CD4-positive, CD25-positive, alpha-beta regulatory T cell (primary cell): ENCODE measurements at regions not wholly inside any gene's neighbourhood (a gene's known extent, or its start where the extent isn't known, plus 50 kb on each side); places are given as distances from the start of the nearest gene placed in this dataset.

ENCODE experiments used
- ATAC-seq, 2 donors: fragments of 150-1000 bp; cut with Tn5 transposase; one replicate each; pipeline ENCODE4 v1.10.0; 2021; ENCODE audit warnings: low read depth in 2 of 2, moderate number of reproducible peaks in 2 of 2, moderate library complexity in 1 of 2
- DNase-seq, 3 donors: peaks; one replicate each; pipeline versions ENCODE4 v3.0.0 to v3.0.0-alpha.2; 2012 to 2022; ENCODE audit warnings: mixed read lengths in 1 of 3
- H3K27ac ChIP-seq: one replicate; pipeline ENCODE4 v1.7.0; 2013; ENCODE audit warnings: mild to moderate bottlenecking, low read length; ENCODE audit not compliant: insufficient read depth, poor library complexity, severe bottlenecking
- H3K27me3 ChIP-seq: one replicate; pipeline ENCODE4 v1.7.0; 2013; ENCODE audit warnings: low read length; ENCODE audit not compliant: control insufficient read depth, insufficient read depth
- H3K36me3 ChIP-seq: one replicate; pipeline ENCODE4 v1.7.0; 2013; ENCODE audit warnings: mild to moderate bottlenecking, low read length, moderate library complexity; ENCODE audit not compliant: control insufficient read depth, insufficient read depth
- H3K4me1 ChIP-seq: 2 replicates; pipeline ENCODE4 v1.7.0; 2013; ENCODE audit warnings: mild to moderate bottlenecking, low read length; ENCODE audit not compliant: insufficient read depth, control insufficient read depth, poor library complexity, severe bottlenecking
- H3K4me3 ChIP-seq: one replicate; pipeline ENCODE4 v1.7.0; 2013; ENCODE audit warnings: low read depth, mild to moderate bottlenecking, low read length, moderate library complexity
- H3K9me3 ChIP-seq, 2 experiments: 1 replicate in 1 of 2; 2 replicates in 1 of 2; pipeline ENCODE4 v1.7.0; 2013; ENCODE audit warnings: low read length in 2 of 2, mild to moderate bottlenecking in 1 of 2, moderate library complexity in 1 of 2; ENCODE audit not compliant: control insufficient read depth in 2 of 2
- H3K27ac Mint-ChIP-seq, 3 donors: one replicate each; pipeline ENCODE4 v1.8.0; 2020 to 2022; ENCODE audit warnings: mild to moderate bottlenecking in 3 of 3, mixed read lengths in 3 of 3, moderate library complexity in 2 of 3
- H3K27me3 Mint-ChIP-seq: one replicate; pipeline ENCODE4 v1.8.0; 2022; ENCODE audit warnings: mild to moderate bottlenecking, mixed read lengths
- H3K36me3 Mint-ChIP-seq: one replicate; pipeline ENCODE4 v1.8.0; 2020; ENCODE audit warnings: mixed read lengths
- H3K4me1 Mint-ChIP-seq, 4 donors: one replicate each; pipeline ENCODE4 v1.8.0; 2020 to 2022; ENCODE audit warnings: mixed read lengths in 4 of 4, mild to moderate bottlenecking in 1 of 4
- H3K4me3 Mint-ChIP-seq, 4 donors: one replicate each; pipeline ENCODE4 v1.8.0; 2020 to 2022; ENCODE audit warnings: mild to moderate bottlenecking in 4 of 4, mixed read lengths in 4 of 4, moderate library complexity in 3 of 4
- H3K9me3 Mint-ChIP-seq, 7 donors: one replicate each; pipeline ENCODE4 v1.8.0; 2020 to 2022; ENCODE audit warnings: mixed read lengths in 7 of 7, mild to moderate bottlenecking in 3 of 7, moderate library complexity in 2 of 7

DNA sequence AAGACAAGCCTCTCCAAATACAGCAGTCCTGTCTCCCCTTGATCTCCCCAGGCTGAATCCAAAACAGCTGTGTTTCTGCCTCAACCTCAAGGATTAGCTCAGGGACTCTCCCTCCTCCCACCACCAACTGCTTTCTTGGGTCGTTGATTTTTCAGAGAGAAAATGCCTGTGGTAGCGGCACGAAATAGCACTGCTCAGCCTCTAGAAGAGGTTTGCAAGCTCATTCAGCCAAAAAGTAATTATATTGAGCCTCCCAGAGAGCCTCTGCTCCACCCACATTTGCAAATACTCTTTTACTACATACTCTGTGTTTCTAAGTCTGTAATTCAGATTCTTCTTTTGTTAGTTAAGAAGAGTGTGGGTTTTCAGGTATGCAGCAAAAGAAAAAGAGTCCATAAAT, 396.4 kb upstream of the TNP1 start:
- H3K4me1 ChIP-seq: no peaks in the 10 kb centered on the region
- H3K4me3 ChIP-seq: no peak overlapping the region
- H3K27me3 Mint-ChIP-seq: no peaks in the 10 kb centered on the region
- no peaks in the 10 kb centered on the region for H3K36me3 Mint-ChIP-seq
- H3K27ac Mint-ChIP-seq: no peak overlapping the region
- no peak for DNase-seq
- no peak overlapping the region for H3K27ac ChIP-seq
- H3K4me1 Mint-ChIP-seq: no peaks in the 10 kb centered on the region
- H3K4me3 Mint-ChIP-seq: no peak overlapping the region
- no peaks in the 10 kb centered on the region for H3K9me3 ChIP-seq
- no peaks in the 10 kb centered on the region for H3K36me3 ChIP-seq
- H3K9me3 Mint-ChIP-seq: peaks cover 0 to 7% (median 0%) of the 10 kb centered on the region in 7 donors
- no peak for ATAC-seq
- no peaks in the 10 kb centered on the region for H3K27me3 ChIP-seq

DNA sequence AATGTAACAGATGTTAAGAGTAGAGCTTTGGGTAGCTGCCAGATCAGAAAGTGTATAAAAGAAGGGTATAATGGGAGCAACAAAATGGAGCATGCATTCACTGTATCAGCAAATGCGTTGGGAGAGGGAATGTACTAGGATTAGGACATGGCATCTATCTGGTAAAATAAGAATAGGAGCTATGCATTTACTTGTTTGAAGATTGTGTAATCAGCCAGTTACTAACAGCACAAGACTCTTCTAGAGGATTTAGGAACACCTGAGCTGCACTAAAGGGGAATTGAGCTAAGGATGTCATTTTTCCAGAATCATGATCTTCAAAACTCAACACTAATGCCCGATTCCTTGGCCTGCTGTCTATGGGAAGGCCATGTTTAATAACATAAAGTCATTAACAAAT, 394.2 kb upstream of the TNP1 start:
- DNase-seq: no peak
- Mint-ChIP-seq H3K27me3 (no peaks in the 10 kb centered on the region), H3K4me3 (no peak overlapping the region), H3K36me3 (no peaks in the 10 kb centered on the region), H3K27ac (no peak overlapping the region), H3K4me1 (no peaks in the 10 kb centered on the region), H3K9me3 (peaks cover 0 to 7% (median 0%) of the 10 kb centered on the region in 7 donors)
- Histone ChIP-seq H3K9me3 (no peaks in the 10 kb centered on the region), H3K4me3 (no peak overlapping the region), H3K27ac (no peak overlapping the region), H3K27me3 (no peaks in the 10 kb centered on the region), H3K36me3 (no peaks in the 10 kb centered on the region), H3K4me1 (no peaks in the 10 kb centered on the region)
- ATAC-seq: no peak

DNA sequence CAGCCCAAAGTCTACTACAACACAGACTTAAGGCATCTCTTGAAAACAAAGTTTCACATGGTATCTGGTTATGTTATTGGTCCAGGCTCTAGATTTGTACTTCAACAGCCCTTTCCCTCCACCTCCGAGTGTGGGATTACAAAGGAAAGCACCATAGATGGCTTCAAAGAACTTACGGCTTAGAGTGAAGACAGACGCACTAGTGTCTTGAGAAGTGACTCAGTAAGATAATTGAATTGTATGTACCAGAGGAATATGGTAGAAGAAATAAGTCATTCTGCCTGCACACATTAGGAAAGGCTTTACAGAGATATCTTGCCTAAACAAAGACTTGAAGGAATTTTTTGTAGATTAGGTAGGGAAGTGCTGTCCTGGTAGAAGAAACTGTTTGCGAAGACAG, 392.3 kb upstream of the TNP1 start:
- Histone ChIP-seq H3K27ac (no peak overlapping the region), H3K36me3 (no peaks in the 10 kb centered on the region), H3K4me1 (no peaks in the 10 kb centered on the region), H3K4me3 (no peak overlapping the region), H3K27me3 (no peaks in the 10 kb centered on the region), H3K9me3 (no peaks in the 10 kb centered on the region)
- Mint-ChIP-seq H3K4me1 (no peaks in the 10 kb centered on the region), H3K27me3 (no peaks in the 10 kb centered on the region), H3K9me3 (peaks cover 0 to 5% (median 0%) of the 10 kb centered on the region in 7 donors), H3K27ac (no peak overlapping the region), H3K4me3 (no peak overlapping the region), H3K36me3 (no peaks in the 10 kb centered on the region)
- ATAC-seq: no peak
- no peak for DNase-seq

DNA sequence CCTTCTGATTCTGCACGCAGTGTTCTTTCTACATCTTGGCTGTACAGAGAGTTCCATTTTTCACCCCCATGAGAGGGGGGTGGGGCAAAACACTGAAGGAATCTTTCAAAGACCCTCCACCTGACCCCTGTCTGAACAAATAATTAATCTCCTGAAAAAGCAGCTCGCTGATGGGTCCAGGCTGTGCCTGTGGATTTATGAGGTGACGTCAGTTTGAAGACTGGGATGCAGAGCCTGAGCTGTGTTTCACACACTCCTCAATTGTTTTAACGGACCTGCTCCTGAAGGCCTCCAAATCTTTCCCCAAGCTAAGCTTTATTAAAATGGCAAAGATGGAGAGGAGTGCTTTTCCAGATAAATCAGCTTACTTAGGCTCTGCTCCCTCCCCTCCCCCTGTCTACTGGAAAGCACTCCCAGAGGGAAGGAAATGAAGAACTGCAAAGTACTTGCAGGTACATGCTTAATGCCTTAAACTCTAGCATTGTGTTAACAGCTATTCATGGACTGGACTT, 390.2 kb upstream of the TNP1 start:
- no peak overlapping the region for H3K4me3 Mint-ChIP-seq

DNA sequence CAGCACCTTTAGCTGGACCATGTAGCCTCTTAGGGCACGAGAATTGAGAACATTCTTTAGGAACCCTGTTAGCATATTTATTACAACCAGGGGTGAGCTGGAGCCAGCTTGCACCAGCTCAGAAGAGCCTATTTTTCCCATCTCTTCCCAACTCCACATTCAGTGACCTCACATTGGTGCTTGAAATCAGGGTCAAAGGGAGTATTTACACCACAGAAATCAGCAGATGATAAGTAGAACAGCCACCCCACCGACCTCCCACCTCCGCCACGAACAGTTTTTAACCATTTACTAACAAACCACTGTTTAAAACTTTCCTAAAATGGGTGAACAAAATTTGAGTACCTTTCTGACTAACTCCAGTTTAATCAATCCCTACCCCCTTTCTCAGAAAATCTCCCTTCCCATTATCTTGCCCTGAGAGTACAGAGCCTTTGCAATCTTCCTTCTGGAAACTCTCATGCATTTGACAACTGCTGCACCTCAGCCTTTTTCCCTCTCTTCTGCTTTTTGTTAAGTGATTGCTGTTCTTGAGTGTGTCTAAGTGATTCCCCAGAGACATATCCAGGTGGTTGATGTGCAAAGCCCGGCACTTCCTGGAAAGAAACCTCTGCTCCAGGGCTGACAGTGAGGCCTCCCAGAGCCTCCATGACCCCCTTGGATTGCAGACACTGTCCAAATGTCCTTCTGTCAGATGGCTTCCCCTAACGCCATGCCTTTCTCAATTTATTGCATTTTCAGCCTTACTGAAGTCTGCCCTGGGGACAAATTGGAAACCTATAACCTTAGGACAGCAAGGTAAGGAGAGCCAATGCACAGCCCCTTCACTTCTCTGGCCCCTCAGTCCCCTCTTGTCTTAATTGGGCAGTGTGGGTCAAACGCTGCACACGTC, 389.5 kb upstream of the TNP1 start:
- ATAC-seq: no peak
- no peaks in the 10 kb centered on the region for H3K9me3 ChIP-seq
- H3K4me1 Mint-ChIP-seq: no peaks in the 10 kb centered on the region
- H3K27me3 ChIP-seq: no peaks in the 10 kb centered on the region
- H3K27ac ChIP-seq: no peak overlapping the region
- H3K9me3 Mint-ChIP-seq: peaks cover 0 to 5% (median 0%) of the 10 kb centered on the region in 7 donors
- H3K4me1 ChIP-seq: no peaks in the 10 kb centered on the region
- no peak overlapping the region for H3K4me3 Mint-ChIP-seq
- H3K27me3 Mint-ChIP-seq: no peaks in the 10 kb centered on the region
- no peak overlapping the region for H3K27ac Mint-ChIP-seq
- no peaks in the 10 kb centered on the region for H3K36me3 Mint-ChIP-seq
- no peaks in the 10 kb centered on the region for H3K36me3 ChIP-seq
- DNase-seq: no peak
- no peak overlapping the region for H3K4me3 ChIP-seq

More for the DNA sequence above, 390.2 kb upstream of the TNP1 start:
- H3K36me3 Mint-ChIP-seq: no peaks in the 10 kb centered on the region
- Histone ChIP-seq H3K27ac (no peak overlapping the region), H3K4me1 (no peaks in the 10 kb centered on the region), H3K4me3 (no peak overlapping the region), H3K27me3 (no peaks in the 10 kb centered on the region), H3K36me3 (no peaks in the 10 kb centered on the region), H3K9me3 (no peaks in the 10 kb centered on the region)
- DNase-seq (no peak), ATAC-seq (no peak)
- no peaks in the 10 kb centered on the region for H3K4me1 Mint-ChIP-seq
- peaks cover 0 to 5% (median 0%) of the 10 kb centered on the region in 7 donors for H3K9me3 Mint-ChIP-seq
- H3K27ac Mint-ChIP-seq: no peak overlapping the region
- no peaks in the 10 kb centered on the region for H3K27me3 Mint-ChIP-seq

DNA sequence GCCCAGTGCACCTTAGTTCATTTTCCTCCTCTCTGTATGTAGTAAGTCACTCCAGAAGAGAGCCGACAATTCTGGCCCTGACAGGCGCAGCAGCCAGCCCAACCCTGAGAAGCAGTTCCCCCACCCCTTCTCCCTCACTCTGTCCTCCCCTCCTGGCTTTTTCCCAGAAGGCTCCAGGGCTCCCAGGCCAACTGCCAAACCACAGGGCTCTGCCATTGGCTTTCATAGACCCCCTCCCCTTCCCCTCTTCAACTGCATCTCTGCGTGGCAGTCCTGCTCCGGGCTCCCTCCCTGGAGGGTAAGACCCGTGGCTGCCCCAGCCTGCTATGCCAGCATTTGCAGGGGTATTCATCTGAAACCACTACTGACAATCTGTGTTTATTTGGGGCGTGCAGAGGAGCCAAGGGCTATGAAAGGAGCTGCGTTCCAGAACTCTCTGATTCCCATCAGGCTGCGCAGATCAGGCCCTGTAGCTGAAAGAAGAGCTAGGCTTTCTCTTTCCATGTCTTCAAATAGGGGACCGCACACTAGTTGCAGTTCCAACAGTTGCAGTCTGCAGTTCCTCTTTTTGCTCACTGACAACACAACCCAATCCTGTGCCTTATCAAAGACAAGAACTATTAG, 388.6 kb upstream of the TNP1 start:
- Histone ChIP-seq H3K27me3 (no peaks in the 10 kb centered on the region), H3K36me3 (no peaks in the 10 kb centered on the region), H3K27ac (no peak overlapping the region), H3K9me3 (no peaks in the 10 kb centered on the region), H3K4me1 (no peaks in the 10 kb centered on the region), H3K4me3 (no peak overlapping the region)
- H3K9me3 Mint-ChIP-seq: peaks cover 0 to 5% (median 0%) of the 10 kb centered on the region in 7 donors
- H3K36me3 Mint-ChIP-seq: no peaks in the 10 kb centered on the region
- ATAC-seq (no peak), DNase-seq (no peak)
- H3K27ac Mint-ChIP-seq: no peak overlapping the region
- H3K4me1 Mint-ChIP-seq: no peaks in the 10 kb centered on the region
- no peak overlapping the region for H3K4me3 Mint-ChIP-seq
- no peaks in the 10 kb centered on the region for H3K27me3 Mint-ChIP-seq

DNA sequence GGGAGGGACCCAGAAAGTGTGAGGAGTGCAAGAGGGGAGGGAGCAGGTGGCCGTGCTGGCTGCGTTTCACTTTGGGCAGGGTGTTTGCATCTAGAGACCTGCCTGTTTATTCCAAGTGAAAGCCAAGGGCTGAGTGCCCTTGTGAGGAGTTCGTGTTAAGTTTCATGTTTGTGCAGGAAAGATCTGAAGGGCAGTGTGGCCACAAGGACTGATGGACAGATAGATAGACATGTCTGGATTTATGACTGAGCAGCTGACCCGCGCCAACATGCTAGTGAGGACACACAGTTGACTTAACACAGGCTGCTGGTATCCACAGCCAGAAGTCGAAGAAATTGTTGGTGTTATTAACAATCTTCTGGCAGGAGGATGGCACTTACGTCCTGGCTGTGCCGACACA, 387.6 kb upstream of the TNP1 start:
- no peaks in the 10 kb centered on the region for H3K4me1 Mint-ChIP-seq
- peaks cover 0 to 4% (median 0%) of the 10 kb centered on the region in 7 donors for H3K9me3 Mint-ChIP-seq
- no peaks in the 10 kb centered on the region for H3K9me3 ChIP-seq
- H3K27me3 ChIP-seq: no peaks in the 10 kb centered on the region
- no peak overlapping the region for H3K4me3 ChIP-seq
- no peaks in the 10 kb centered on the region for H3K27me3 Mint-ChIP-seq
- H3K4me3 Mint-ChIP-seq: no peak overlapping the region
- H3K4me1 ChIP-seq: no peaks in the 10 kb centered on the region
- H3K27ac Mint-ChIP-seq: no peak overlapping the region
- DNase-seq: no peak
- ATAC-seq: no peak
- H3K36me3 Mint-ChIP-seq: no peaks in the 10 kb centered on the region
- no peak overlapping the region for H3K27ac ChIP-seq
- H3K36me3 ChIP-seq: no peaks in the 10 kb centered on the region
